ENCODE measurements at regions not wholly inside any gene's neighbourhood (a gene's known extent, or its start where the extent isn't known, plus 50 kb on each side); places are given as distances from the start of the nearest gene placed in this dataset.

DNA sequence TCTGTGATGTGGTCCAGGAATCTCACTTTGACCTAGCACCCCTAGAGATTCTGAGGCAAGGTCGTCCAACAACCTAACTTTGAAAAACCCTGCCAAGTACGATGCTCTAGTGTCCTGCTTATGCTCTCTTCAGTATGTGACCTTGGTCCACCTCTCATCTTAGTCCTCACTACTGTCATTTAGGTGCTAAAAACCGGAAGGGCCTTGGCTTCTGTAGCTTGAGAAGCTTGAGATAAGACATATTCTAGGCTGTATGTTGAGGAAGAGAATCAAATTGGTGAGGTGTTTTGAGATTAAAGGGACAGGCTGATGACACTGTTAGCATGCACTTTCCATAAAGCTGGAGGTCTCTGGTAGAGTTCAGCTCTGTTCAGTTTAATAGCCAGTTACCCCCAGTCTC, 57.0 kb upstream of the MTPN start:
- no peaks in the 10 kb centered on the region; a peak in 2 of 8 replicates for H3K36me3 ChIP-seq (ENCODE audit: control insufficient read depth in 2 of 4, insufficient read depth in 4 of 4, low read length in 3 of 4)
- no peak overlapping the region for H2AK5ac ChIP-seq (ENCODE audit: low read depth, low read length)
- H3K79me1 ChIP-seq (ENCODE audit: low read depth, low read length), result no peaks in the 10 kb centered on the region
- no peak overlapping the region for H2AFZ ChIP-seq (ENCODE audit: low read length)
- no peaks in the 10 kb centered on the region for H3K79me2 ChIP-seq (ENCODE audit: control insufficient read depth in 1 of 2, insufficient read depth in 2 of 2, low read length in 2 of 2)
- H2BK12ac ChIP-seq (ENCODE audit: low read depth, low read length), result no peak overlapping the region
- H2BK5ac ChIP-seq (ENCODE audit: low read depth, low read length), result no peak overlapping the region
- H3K4me3 ChIP-seq (ENCODE audit: extremely low read depth in 1 of 4, insufficient read depth in 2 of 4, low read depth in 3 of 4, low read length in 4 of 4), result no peak overlapping the region
- H4K20me1 ChIP-seq (replicated peaks in 1 of 2; ENCODE audit: control insufficient read depth in 1 of 2, insufficient read depth in 2 of 2, low read length in 2 of 2), result no peaks in the 10 kb centered on the region
- FAIRE-seq (no peak), DNase-seq (ENCODE audit: low read depth in 1 of 2, low spot score in 2 of 2) (no peak)
- H3K18ac ChIP-seq (ENCODE audit: extremely low read depth, low read length), result no peak overlapping the region
- WGBS, 2 experiments (ENCODE audit: extremely low coverage in 1 of 2, insufficient coverage in 1 of 2, insufficient read length in 1 of 2, insufficient replicate concordance in 2 of 2, low coverage in 1 of 2, low lambda C conversion rate in 2 of 2, missing lambda C conversion rate in 1 of 2), result 88% methylated on average over 3 of the region's 3 CpGs; no CpG with 5 or more reads in 1 of the 2 experiments
- H4K91ac ChIP-seq (replicated peaks; ENCODE audit: insufficient read length, low read length), result no peak overlapping the region
- no peaks in the 10 kb centered on the region for H3K27me3 ChIP-seq (replicated peaks in 1 of 4; ENCODE audit: control insufficient read depth in 3 of 4, extremely low read depth in 1 of 4, insufficient read depth in 3 of 4, low read length in 3 of 4)
- H3K4me1 ChIP-seq (replicated peaks in 1 of 4; ENCODE audit: control insufficient read depth in 3 of 4, insufficient read depth in 4 of 4, low read length in 3 of 4), result 0 out of 7 replicates have a peak, but pooled peaks cover 0 to 3% (median 0%) of the 10 kb centered on the region in 4 experiments
- H3K27ac ChIP-seq (ENCODE audit: low read depth, low read length), result no peak overlapping the region
- POLR2A ChIA-PET (ENCODE audit: partially characterized antibody), result interaction anchor here (1.2 kb wide), 1 partner anchor 11 kb away, joined by 3 read pairs; no protein-coding TSS in a partner anchor
- H2BK15ac ChIP-seq (ENCODE audit: low read length), result no peak overlapping the region
- no peak overlapping the region for H3K14ac ChIP-seq (ENCODE audit: insufficient read length)
- H3K9ac ChIP-seq (replicated peaks in 1 of 4; ENCODE audit: extremely low read depth in 1 of 4, low read depth in 3 of 4, low read length in 3 of 4), result no peak overlapping the region
- no peak overlapping the region for H3K4me2 ChIP-seq (ENCODE audit: insufficient read depth in 1 of 2, low read depth in 2 of 2, low read length in 2 of 2)
- no peak overlapping the region for H3K23ac ChIP-seq (ENCODE audit: insufficient read length)
- H3K23me2 ChIP-seq (ENCODE audit: low read depth, low read length), result no peaks in the 10 kb centered on the region
- no peak overlapping the region for H3K4ac ChIP-seq (replicated peaks; ENCODE audit: insufficient read length, low read depth, low read length)
- H4K5ac ChIP-seq (ENCODE audit: insufficient read length, low read depth, low read length), result no peak overlapping the region
- no peak overlapping the region for H2BK120ac ChIP-seq (replicated peaks; ENCODE audit: low read depth, low read length)
- no peak overlapping the region for H3K56ac ChIP-seq (replicated peaks; ENCODE audit: insufficient read length, low read depth, low read length)
- TF ChIP-seq CEBPB (IDR thresholded peaks at IDR 0.05; ENCODE audit: low read depth, low read length), result no peak
- TF ChIP-seq RNF2 (IDR thresholded peaks at IDR 0.05; ENCODE audit: borderline replicate concordance, low read depth, low read length, missing control alignments, poor library complexity, severe bottlenecking), result no peak
- CTCF ChIA-PET (ENCODE audit: partially characterized antibody), result interaction anchor here (1.3 to 1.4 kb wide), 2 partner anchors 10 to 233 kb away, joined by 3 read pairs; no protein-coding TSS in a partner anchor
- no peak overlapping the region for H4K8ac ChIP-seq (ENCODE audit: extremely low read depth, insufficient read depth, low read length)
- H3K9me3 ChIP-seq (ENCODE audit: insufficient read depth in 2 of 2, low read depth in 1 of 2, low read length in 1 of 2), result peaks cover 0 to 8% of the 10 kb centered on the region in 2 experiments; a peak in 1 of 4 replicates
- no peak overlapping the region for H2BK20ac ChIP-seq (ENCODE audit: low read length)
